SK-N-SH (cell line): ENCODE measurements at regions not wholly inside any gene's neighbourhood (a gene's known extent, or its start where the extent isn't known, plus 50 kb on each side); places are given as distances from the start of the nearest gene placed in this dataset.

Experiments used
- CTCF ChIA-PET: fragments of 300-600, 350-600 bp; formaldehyde crosslinking; extraction: SDS; loops from one replicate; lab custom pipeline; 2021; lab: Yijun Ruan, JAX
- POLR2A ChIA-PET: fragments of 350-600 bp; sonication (Branson Sonifier 250); formaldehyde crosslinking; extraction: SDS; loops from one replicate; lab custom pipeline; 2020; ENCODE audit warnings: antibody characterized with exemption, inconsistent platforms; lab: Yijun Ruan, JAX
- DNase-seq: peaks from one replicate; pipeline ENCODE4 v3.0.0; 2012
- H2AFZ ChIP-seq: fragments of 200-600 bp; sonication (generic); 2 replicates; pipeline ENCODE4 v1.8.1; 2016; ENCODE audit warnings: antibody characterized with exemption, mild to moderate bottlenecking, low read depth
- H3F3A ChIP-seq: fragments of 200-600 bp; sonication (generic); replicated peaks from 2 replicates; pipeline ENCODE3; 2016; ENCODE audit warnings: antibody characterized with exemption, mild to moderate bottlenecking; ENCODE audit not compliant: insufficient read depth
- H3K27ac ChIP-seq, 2 experiments: fragments of 200-500 bp in 1 of 2; fragments of 200-600 bp in 1 of 2; sonication (Bioruptor generic) in 1 of 2; sonication (generic), shearing (Covaris generic) in 1 of 2; 2 replicates each; pipeline versions ENCODE4 v1.5.1 to v1.6.1; 2014 to 2016; ENCODE audit warnings: low read depth in 2 of 2, inconsistent platforms in 1 of 2, low read length in 1 of 2, mild to moderate bottlenecking in 1 of 2, mixed read lengths in 1 of 2
- H3K27me3 ChIP-seq: fragments of 200-600 bp; sonication (generic), shearing (Covaris generic); 2 replicates; pipeline ENCODE4 v1.6.1; 2016; ENCODE audit warnings: mixed run types; ENCODE audit not compliant: insufficient read depth
- H3K36me3 ChIP-seq, 2 experiments: fragments of 200-500 bp in 1 of 2; fragments of 200-600 bp in 1 of 2; sonication (Bioruptor generic) in 1 of 2; sonication (generic) in 1 of 2; replicated peaks in 1 of 2; 2 replicates each; pipeline versions ENCODE3 to v1.5.1; 2014 to 2016; ENCODE audit warnings: low read length in 1 of 2, mild to moderate bottlenecking in 1 of 2; ENCODE audit not compliant: insufficient read depth in 2 of 2, control insufficient read depth in 1 of 2
- H3K4me1 ChIP-seq, 2 experiments: fragments of 200-500 bp in 1 of 2; fragments of 200-600 bp in 1 of 2; sonication (Bioruptor generic) in 1 of 2; sonication (generic), shearing (Covaris generic) in 1 of 2; 2 replicates each; pipeline versions ENCODE4 v1.5.1 to v1.6.1; 2014 to 2016; ENCODE audit warnings: low read depth in 1 of 2, low read length in 1 of 2, mixed run types in 1 of 2; ENCODE audit not compliant: insufficient read depth in 2 of 2, control insufficient read depth in 1 of 2
- H3K4me2 ChIP-seq: fragments of 200-600 bp; sonication (generic), shearing (Covaris generic); 2 replicates; pipeline ENCODE4 v1.6.1; 2017; ENCODE audit warnings: mixed run types
- H3K4me3 ChIP-seq, 2 experiments: fragments of 200-500 bp in 1 of 2; fragments of 200-600 bp in 1 of 2; sonication (Bioruptor generic) in 1 of 2; sonication (generic), shearing (Covaris generic) in 1 of 2; 2 replicates each; pipeline versions ENCODE4 v1.5.1 to v1.8.1; 2014 to 2016; ENCODE audit warnings: low read depth in 2 of 2, inconsistent platforms in 1 of 2, low read length in 1 of 2, mild to moderate bottlenecking in 1 of 2, mixed read lengths in 1 of 2, moderate library complexity in 1 of 2
- H3K79me2 ChIP-seq: fragments of 200-600 bp; sonication (generic); 2 replicates; pipeline ENCODE4 v1.8.1; 2017; ENCODE audit warnings: mild to moderate bottlenecking; ENCODE audit not compliant: insufficient read depth
- H3K9ac ChIP-seq: fragments of 200-600 bp; sonication (generic); 2 replicates; pipeline ENCODE4 v1.6.1; 2017; ENCODE audit warnings: mixed run types
- H3K9me2 ChIP-seq: fragments of 200-600 bp; sonication (generic); 2 replicates; pipeline ENCODE4 v1.6.1; 2017; ENCODE audit warnings: mixed run types
- H3K9me3 ChIP-seq: fragments of 200-600 bp; sonication (generic); 2 replicates; pipeline ENCODE4 v1.6.1; 2017; ENCODE audit warnings: mixed run types, mild to moderate bottlenecking, moderate library complexity
- H4K20me1 ChIP-seq: fragments of 200-600 bp; sonication (generic); 2 replicates; pipeline ENCODE4 v1.6.1; 2017; ENCODE audit warnings: mild to moderate bottlenecking, mixed run types; ENCODE audit not compliant: insufficient read depth
- ELF1 ChIP-seq: IDR thresholded peaks from 2 replicates; pipeline ENCODE4 v1.4.0; 2012
- EP300 ChIP-seq, 2 experiments: IDR thresholded peaks; 2 replicates each; pipeline versions ENCODE4 v1.4.0 to v1.6.1; 2012; ENCODE audit warnings: borderline replicate concordance in 1 of 2, low read depth in 1 of 2, low read length in 1 of 2
- FOSL2 ChIP-seq: IDR thresholded peaks from 2 replicates; pipeline ENCODE4 v1.4.0; 2012; ENCODE audit warnings: low read depth, mild to moderate bottlenecking, moderate library complexity, borderline replicate concordance
- FOXJ3 ChIP-seq: sonication (generic); formaldehyde crosslinking; IDR thresholded peaks from 2 replicates; pipeline ENCODE4 v1.5.1; 2020; ENCODE audit warnings: mild to moderate bottlenecking, missing genetic modification reagents
- FOXM1 ChIP-seq: IDR thresholded peaks from 2 replicates; pipeline ENCODE4 v1.4.0; 2012; ENCODE audit warnings: low read depth, mild to moderate bottlenecking
- GABPA ChIP-seq: IDR thresholded peaks from 2 replicates; pipeline ENCODE4 v1.4.0; 2012; ENCODE audit warnings: low read depth, mild to moderate bottlenecking
- MEF2A ChIP-seq: IDR thresholded peaks from 2 replicates; pipeline ENCODE4 v1.4.0; 2012; ENCODE audit warnings: low read depth, borderline replicate concordance
- RAD21 ChIP-seq: IDR thresholded peaks from 2 replicates; pipeline ENCODE4 v1.6.1; 2012; ENCODE audit warnings: mild to moderate bottlenecking, low read length
- RCOR1 ChIP-seq: fragments of 150-350 bp; IDR thresholded peaks from 2 replicates; pipeline ENCODE4 v1.6.1; 2017; ENCODE audit warnings: antibody characterized with exemption, low read length
- RXRA ChIP-seq: IDR thresholded peaks from 2 replicates; pipeline ENCODE4 v1.4.0; 2012; ENCODE audit warnings: low read depth, mild to moderate bottlenecking, borderline replicate concordance
- SMC3 ChIP-seq: IDR thresholded peaks from 2 replicates; pipeline ENCODE4 v1.6.1; 2012; ENCODE audit warnings: low read depth, low read length, improper control_type of control experiment
- TAF1 ChIP-seq: IDR thresholded peaks from 2 replicates; pipeline ENCODE4 v1.6.1; 2012; ENCODE audit warnings: low read depth, mild to moderate bottlenecking, low read length, moderate library complexity, borderline replicate concordance
- WGBS: methylation state at CpG from one replicate; pipeline ENCODE4 v1.1.6; 2017; ENCODE audit warnings: low lambda C conversion rate; 5-methylcytosine and 5-hydroxymethylcytosine counted together
- TF ChIP-seq, protein P1 (sequence below): fragments of 150-350 bp; IDR thresholded peaks from 2 replicates; pipeline ENCODE4 v1.6.1; 2016; ENCODE audit warnings: mild to moderate bottlenecking, low read depth, low read length
- TF ChIP-seq, protein P2 (sequence below): IDR thresholded peaks from 2 replicates; pipeline ENCODE4 v1.4.0; 2012; ENCODE audit warnings: low read depth
- TF ChIP-seq, protein P3 (sequence below): IDR thresholded peaks from 2 replicates; pipeline ENCODE4 v1.4.0; 2012; ENCODE audit warnings: low read depth, borderline replicate concordance
- TF ChIP-seq, protein P4 (sequence below): IDR thresholded peaks from 2 replicates; pipeline ENCODE4 v1.6.1; 2012; ENCODE audit warnings: mild to moderate bottlenecking, low read depth, low read length, moderate library complexity
- TF ChIP-seq, protein P5 (sequence below): fragments of 150-350 bp; IDR thresholded peaks from 2 replicates; pipeline ENCODE4 v1.6.1; 2017; ENCODE audit warnings: antibody characterized with exemption, low read length, low read depth, borderline replicate concordance

DNA sequence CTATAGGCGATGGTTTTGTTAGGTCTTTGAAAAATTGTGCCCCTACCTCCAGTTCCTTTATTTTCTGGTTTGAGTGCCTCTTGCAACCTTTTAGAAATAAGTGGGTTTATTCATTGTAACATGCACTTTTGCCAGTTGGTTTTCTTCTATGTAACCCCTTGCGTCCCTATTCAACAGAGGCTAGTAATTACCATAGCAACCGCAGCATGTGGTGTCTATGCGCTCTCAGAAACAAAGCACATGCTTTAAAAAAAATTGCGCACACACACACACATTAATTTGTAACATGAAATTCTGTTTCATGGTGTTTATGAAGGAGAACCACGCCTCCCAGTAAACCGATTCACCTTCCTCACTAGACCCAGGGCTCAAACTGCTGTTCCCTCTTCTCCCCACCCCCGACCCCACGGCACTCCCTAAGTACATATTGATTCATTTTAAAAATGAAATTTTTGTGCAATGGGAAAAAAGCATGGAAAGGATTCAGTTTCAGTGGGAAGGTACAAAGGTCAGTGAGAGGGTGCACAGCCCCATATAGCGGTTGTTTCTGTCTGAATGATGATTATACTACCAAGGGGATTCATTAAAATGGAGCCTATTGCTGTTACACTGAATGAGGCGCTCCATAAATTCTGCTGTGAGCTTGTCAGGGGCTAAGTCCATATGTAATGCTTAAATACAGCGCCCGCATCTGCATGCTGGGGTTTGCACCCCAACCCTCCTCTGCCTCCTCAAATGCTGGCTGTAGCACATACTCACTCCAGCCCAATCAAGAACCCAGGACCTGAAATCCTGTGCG lies 206.9 kb downstream of the ICOS start (continued):
- TF ChIP-seq, protein P1, sequence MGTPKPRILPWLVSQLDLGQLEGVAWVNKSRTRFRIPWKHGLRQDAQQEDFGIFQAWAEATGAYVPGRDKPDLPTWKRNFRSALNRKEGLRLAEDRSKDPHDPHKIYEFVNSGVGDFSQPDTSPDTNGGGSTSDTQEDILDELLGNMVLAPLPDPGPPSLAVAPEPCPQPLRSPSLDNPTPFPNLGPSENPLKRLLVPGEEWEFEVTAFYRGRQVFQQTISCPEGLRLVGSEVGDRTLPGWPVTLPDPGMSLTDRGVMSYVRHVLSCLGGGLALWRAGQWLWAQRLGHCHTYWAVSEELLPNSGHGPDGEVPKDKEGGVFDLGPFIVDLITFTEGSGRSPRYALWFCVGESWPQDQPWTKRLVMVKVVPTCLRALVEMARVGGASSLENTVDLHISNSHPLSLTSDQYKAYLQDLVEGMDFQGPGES, result no peak
- no peak for TF ChIP-seq SMC3
- TF ChIP-seq ELF1, result no peak

DNA sequence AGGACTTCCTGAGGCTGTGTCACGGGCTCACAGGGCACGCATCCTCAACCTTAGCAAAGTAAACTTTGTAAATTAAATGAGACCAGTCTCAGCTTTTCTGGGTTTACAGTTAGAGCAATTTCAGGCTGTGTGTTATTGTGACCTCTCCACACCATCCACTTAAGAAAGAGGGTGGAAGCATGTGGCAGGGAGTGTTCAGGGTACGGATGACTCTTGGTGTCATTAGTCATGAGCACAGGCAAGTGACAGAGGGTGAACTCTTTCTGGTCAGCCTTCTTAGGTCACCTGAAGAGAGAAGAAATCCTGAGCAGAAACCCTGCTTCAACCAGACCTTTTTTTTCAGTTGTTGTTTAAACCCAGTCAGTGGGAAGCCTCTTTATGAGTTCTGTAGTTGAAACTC lies 207.9 kb downstream of the ICOS start:
- no peaks in the 10 kb centered on the region for H3K9me3 ChIP-seq
- no peak for DNase-seq
- ChIA-PET CTCF (interaction anchor here (0.6 to 3.1 kb wide), 23 partner anchors 10 to 1781 kb away, joined by 3 to 36 read pairs (median 5); no protein-coding TSS in a partner anchor), POLR2A (interaction anchor here (0.7 kb wide), 1 partner anchor 729 kb away, joined by 3 read pairs; no protein-coding TSS in a partner anchor)
- H3K4me1 ChIP-seq, result peaks cover 0 to 2% of the 10 kb centered on the region in 2 experiments; a peak in 1 of 4 replicates
- no peaks in the 10 kb centered on the region for H3F3A ChIP-seq
- H3K27ac ChIP-seq, result no peak overlapping the region
- H3K4me2 ChIP-seq, result no peak overlapping the region
- TF ChIP-seq RXRA (no peak), GABPA (no peak), FOXM1 (no peak), MEF2A (no peak), RCOR1 (no peak), FOXJ3 (CRISPR knock-in tag) (no peak), FOSL2 (no peak), RAD21 (no peak), EP300 (IDR thresholded peaks at IDR 0.05; ENCODE audit: borderline replicate concordance in 1 of 2, low read depth in 1 of 2, low read length in 1 of 2) (no peak), TAF1 (no peak)
- TF ChIP-seq, protein P2, sequence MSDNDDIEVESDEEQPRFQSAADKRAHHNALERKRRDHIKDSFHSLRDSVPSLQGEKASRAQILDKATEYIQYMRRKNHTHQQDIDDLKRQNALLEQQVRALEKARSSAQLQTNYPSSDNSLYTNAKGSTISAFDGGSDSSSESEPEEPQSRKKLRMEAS, result no peak
- TF ChIP-seq, protein P1, result no peak
- TF ChIP-seq, protein P3, sequence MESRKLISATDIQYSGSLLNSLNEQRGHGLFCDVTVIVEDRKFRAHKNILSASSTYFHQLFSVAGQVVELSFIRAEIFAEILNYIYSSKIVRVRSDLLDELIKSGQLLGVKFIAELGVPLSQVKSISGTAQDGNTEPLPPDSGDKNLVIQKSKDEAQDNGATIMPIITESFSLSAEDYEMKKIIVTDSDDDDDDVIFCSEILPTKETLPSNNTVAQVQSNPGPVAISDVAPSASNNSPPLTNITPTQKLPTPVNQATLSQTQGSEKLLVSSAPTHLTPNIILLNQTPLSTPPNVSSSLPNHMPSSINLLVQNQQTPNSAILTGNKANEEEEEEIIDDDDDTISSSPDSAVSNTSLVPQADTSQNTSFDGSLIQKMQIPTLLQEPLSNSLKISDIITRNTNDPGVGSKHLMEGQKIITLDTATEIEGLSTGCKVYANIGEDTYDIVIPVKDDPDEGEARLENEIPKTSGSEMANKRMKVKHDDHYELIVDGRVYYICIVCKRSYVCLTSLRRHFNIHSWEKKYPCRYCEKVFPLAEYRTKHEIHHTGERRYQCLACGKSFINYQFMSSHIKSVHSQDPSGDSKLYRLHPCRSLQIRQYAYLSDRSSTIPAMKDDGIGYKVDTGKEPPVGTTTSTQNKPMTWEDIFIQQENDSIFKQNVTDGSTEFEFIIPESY, result no peak
- TF ChIP-seq, protein P4, sequence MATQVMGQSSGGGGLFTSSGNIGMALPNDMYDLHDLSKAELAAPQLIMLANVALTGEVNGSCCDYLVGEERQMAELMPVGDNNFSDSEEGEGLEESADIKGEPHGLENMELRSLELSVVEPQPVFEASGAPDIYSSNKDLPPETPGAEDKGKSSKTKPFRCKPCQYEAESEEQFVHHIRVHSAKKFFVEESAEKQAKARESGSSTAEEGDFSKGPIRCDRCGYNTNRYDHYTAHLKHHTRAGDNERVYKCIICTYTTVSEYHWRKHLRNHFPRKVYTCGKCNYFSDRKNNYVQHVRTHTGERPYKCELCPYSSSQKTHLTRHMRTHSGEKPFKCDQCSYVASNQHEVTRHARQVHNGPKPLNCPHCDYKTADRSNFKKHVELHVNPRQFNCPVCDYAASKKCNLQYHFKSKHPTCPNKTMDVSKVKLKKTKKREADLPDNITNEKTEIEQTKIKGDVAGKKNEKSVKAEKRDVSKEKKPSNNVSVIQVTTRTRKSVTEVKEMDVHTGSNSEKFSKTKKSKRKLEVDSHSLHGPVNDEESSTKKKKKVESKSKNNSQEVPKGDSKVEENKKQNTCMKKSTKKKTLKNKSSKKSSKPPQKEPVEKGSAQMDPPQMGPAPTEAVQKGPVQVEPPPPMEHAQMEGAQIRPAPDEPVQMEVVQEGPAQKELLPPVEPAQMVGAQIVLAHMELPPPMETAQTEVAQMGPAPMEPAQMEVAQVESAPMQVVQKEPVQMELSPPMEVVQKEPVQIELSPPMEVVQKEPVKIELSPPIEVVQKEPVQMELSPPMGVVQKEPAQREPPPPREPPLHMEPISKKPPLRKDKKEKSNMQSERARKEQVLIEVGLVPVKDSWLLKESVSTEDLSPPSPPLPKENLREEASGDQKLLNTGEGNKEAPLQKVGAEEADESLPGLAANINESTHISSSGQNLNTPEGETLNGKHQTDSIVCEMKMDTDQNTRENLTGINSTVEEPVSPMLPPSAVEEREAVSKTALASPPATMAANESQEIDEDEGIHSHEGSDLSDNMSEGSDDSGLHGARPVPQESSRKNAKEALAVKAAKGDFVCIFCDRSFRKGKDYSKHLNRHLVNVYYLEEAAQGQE, result no peak
- TF ChIP-seq, protein P5, sequence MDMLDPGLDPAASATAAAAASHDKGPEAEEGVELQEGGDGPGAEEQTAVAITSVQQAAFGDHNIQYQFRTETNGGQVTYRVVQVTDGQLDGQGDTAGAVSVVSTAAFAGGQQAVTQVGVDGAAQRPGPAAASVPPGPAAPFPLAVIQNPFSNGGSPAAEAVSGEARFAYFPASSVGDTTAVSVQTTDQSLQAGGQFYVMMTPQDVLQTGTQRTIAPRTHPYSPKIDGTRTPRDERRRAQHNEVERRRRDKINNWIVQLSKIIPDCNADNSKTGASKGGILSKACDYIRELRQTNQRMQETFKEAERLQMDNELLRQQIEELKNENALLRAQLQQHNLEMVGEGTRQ, result no peak
- H2AFZ ChIP-seq, result no peak overlapping the region
- no peaks in the 10 kb centered on the region for H3K36me3 ChIP-seq
- H3K27me3 ChIP-seq, result no peaks in the 10 kb centered on the region; the same call in 1 of the 2 replicates
- no peak overlapping the region for H3K9ac ChIP-seq
- H4K20me1 ChIP-seq, result no peaks in the 10 kb centered on the region
- 70% methylated on average over 3 of the region's 3 CpGs for WGBS
- H3K79me2 ChIP-seq, result no peaks in the 10 kb centered on the region
- no peak overlapping the region for H3K4me3 ChIP-seq
- H3K9me2 ChIP-seq, result no peaks in the 10 kb centered on the region
